Kidney (tissue), 13 donors: ENCODE measurements at regions not wholly inside any gene's neighbourhood (a gene's known extent, or its start where the extent isn't known, plus 50 kb on each side); places are given as distances from the start of the nearest gene placed in this dataset.
"Not testable (repeated sequence)": the region's sequence is repeated elsewhere in the genome, so short reads cannot be mapped to it uniquely, and the experiment has no call there.

Experiments
- DNase-seq, 5 donors: peaks; one replicate each; pipeline ENCODE4 v3.0.0-alpha.2; 2013 to 2020
- FAIRE-seq: peaks from 2 replicates; lab custom pipeline; 2012; peaks lifted over from hg19 to GRCh38; lab: Jason Lieb, UNC
- H3K27ac ChIP-seq, 2 donors: one replicate each; pipeline ENCODE4 v1.7.0; 2013; ENCODE audit warnings: low read depth in 2 of 2, low read length in 2 of 2, inconsistent platforms in 1 of 2
- H3K27me3 ChIP-seq: one replicate; pipeline ENCODE4 v1.7.1; 2013; ENCODE audit warnings: low read length, inconsistent platforms; ENCODE audit not compliant: control insufficient read depth, insufficient read depth
- H3K36me3 ChIP-seq, 3 donors: one replicate each; pipeline versions ENCODE4 v1.7.0 to v1.7.1; 2013; ENCODE audit warnings: low read length in 3 of 3, control low read depth in 1 of 3, inconsistent platforms in 1 of 3; ENCODE audit not compliant: insufficient read depth in 3 of 3, control insufficient read depth in 2 of 3
- H3K4me1 ChIP-seq, 3 donors: one replicate each; pipeline versions ENCODE4 v1.7.0 to v1.7.1; 2013; ENCODE audit warnings: low read length in 3 of 3, inconsistent platforms in 1 of 3, low read depth in 1 of 3; ENCODE audit not compliant: control insufficient read depth in 2 of 3, insufficient read depth in 2 of 3
- H3K4me3 ChIP-seq, 3 donors: one replicate each; pipeline versions ENCODE4 v1.7.0 to v1.8.1; 2013; ENCODE audit warnings: low read length in 3 of 3, control low read depth in 1 of 3, inconsistent platforms in 1 of 3
- H3K9ac ChIP-seq, 3 donors: one replicate each; pipeline versions ENCODE4 v1.7.0 to v1.7.1; 2013; ENCODE audit warnings: low read length in 3 of 3, control low read depth in 1 of 3, inconsistent platforms in 1 of 3
- H3K9me3 ChIP-seq, 3 donors: one replicate each; pipeline versions ENCODE4 v1.7.0 to v1.7.1; 2013; ENCODE audit warnings: low read length in 3 of 3, control low read depth in 1 of 3, inconsistent platforms in 1 of 3; ENCODE audit not compliant: control insufficient read depth in 2 of 3, insufficient read depth in 1 of 3
- intact Hi-C: fragments of 100-400 bp; cut with DNase I; formaldehyde crosslinking; loops from one replicate; pipeline ENCODE4 v1.11.1; 2022
- TF ChIP-seq, protein P1 (sequence below): IDR thresholded peaks from 3 replicates; pipeline ENCODE4 v1.5.1; 2012; ENCODE audit warnings: mild to moderate bottlenecking, moderate library complexity, borderline replicate concordance; ENCODE audit not compliant: insufficient read depth; ENCODE audit errors: extremely low read depth
- donor health status: control.
- donor health status: control.
- donor health status: control.
- donor health status: control.
- donor health status: control.
- donor health status: DM: yes; HTN: yes; CAD: no.
- donor health status: Normal renal cell carcinoma (clear cell type).

DNA sequence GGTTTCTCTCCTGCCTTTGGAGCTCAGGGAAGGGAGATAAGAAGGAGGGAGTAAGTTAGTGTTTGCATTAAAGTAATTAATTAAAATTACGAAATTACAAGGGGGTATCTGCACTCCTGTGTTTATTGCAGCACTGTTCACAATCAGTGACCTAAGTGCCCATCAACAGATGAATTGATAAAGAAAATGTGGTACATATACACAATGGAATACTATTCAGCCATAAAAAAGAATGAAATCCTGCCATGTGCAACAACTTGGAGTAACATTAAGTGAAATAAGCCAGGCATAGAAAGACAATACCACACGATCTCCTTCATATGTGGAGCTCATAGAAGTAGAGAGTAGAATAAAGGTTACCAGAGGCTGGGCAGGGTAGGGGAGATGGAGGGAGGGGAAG is 202.0 kb downstream of the SHQ1 start:
- FAIRE-seq, result no peak
- Histone ChIP-seq H3K9ac (no peak overlapping the region), H3K9me3 (peaks cover 0 to 6% (median 3%) of the 10 kb centered on the region in 3 donors), H3K27ac (no peak overlapping the region), H3K4me1 (no peaks in the 10 kb centered on the region), H3K4me3 (no peak overlapping the region), H3K27me3 (no peaks in the 10 kb centered on the region), H3K36me3 (no peaks in the 10 kb centered on the region)
- no peak for DNase-seq
- TF ChIP-seq, protein P1, sequence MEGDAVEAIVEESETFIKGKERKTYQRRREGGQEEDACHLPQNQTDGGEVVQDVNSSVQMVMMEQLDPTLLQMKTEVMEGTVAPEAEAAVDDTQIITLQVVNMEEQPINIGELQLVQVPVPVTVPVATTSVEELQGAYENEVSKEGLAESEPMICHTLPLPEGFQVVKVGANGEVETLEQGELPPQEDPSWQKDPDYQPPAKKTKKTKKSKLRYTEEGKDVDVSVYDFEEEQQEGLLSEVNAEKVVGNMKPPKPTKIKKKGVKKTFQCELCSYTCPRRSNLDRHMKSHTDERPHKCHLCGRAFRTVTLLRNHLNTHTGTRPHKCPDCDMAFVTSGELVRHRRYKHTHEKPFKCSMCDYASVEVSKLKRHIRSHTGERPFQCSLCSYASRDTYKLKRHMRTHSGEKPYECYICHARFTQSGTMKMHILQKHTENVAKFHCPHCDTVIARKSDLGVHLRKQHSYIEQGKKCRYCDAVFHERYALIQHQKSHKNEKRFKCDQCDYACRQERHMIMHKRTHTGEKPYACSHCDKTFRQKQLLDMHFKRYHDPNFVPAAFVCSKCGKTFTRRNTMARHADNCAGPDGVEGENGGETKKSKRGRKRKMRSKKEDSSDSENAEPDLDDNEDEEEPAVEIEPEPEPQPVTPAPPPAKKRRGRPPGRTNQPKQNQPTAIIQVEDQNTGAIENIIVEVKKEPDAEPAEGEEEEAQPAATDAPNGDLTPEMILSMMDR, result no peak
- intact Hi-C loops, result no loop called here

DNA sequence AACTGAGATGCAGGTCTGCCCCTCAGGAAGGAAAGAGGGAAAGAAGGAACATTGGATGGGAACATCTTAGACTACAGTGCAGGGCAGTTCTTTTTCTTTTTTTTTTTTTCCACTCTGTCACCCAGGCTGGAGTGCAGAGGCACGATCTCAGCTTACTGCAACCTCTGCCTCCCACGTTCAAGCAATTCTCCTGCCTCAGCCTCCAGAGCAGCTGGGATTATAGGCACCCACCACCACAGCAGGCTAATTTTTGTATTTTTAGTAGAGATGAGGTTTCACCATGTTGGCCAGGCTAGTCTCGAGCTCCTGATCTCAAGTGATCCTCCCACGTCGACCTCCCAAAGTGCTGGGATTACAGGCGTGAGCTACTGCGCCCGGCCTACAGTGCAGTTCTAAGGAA is 204.6 kb downstream of the SHQ1 start:
- intact Hi-C loops, FAIRE-seq, H3K9ac ChIP-seq, H3K36me3 ChIP-seq, H3K27ac ChIP-seq, H3K9me3 ChIP-seq, H3K4me3 ChIP-seq, H3K27me3 ChIP-seq, DNase-seq, H3K4me1 ChIP-seq: not testable (repeated sequence)

DNA sequence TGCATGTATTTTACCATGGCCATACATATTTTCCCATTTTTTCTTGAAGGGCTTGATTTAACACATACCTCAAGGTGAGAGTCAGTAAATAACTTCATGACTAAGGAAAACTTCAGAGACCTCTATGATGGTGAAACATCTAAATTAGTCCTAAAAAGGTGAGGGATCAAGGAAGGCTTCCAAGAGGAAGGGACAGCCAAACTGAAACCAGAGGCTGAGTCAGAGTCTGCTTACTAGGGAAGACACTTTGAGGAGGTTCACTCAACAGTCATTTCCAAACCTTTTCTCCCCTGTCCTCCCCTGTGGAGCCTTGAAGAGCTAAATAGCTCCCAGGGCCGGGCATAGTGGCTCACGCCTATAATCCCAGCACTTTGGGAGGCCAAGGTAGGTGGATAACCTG is 206.6 kb downstream of the SHQ1 start:
- FAIRE-seq, result no peak
- Histone ChIP-seq H3K36me3 (no peaks in the 10 kb centered on the region), H3K27me3 (no peaks in the 10 kb centered on the region), H3K9ac (no peak overlapping the region), H3K27ac (no peak overlapping the region), H3K4me1 (no peaks in the 10 kb centered on the region), H3K9me3 (peaks cover 0 to 6% (median 3%) of the 10 kb centered on the region in 3 donors), H3K4me3 (no peak overlapping the region)
- intact Hi-C loops, result no loop called here
- no peak for DNase-seq
- TF ChIP-seq, protein P1, result no peak

DNA sequence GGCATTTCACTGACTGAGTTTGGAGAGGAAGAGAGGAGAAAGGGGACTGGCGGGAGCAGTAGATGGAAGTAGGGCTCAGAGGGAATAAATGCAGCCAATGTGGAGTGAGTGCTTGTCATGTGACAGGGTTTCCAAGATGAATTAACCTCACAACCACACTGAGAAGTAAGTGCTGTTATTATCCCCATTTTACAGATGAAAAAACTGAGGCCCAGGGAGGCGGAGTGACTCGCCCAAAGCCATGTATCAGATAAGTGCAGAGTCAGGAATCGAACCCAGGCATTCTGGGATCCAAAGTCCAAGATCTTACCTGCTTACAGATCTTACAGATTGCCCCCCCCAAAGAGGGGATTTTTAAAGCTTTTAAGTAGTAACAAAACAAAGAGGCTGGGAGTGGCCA is 207.2 kb downstream of the SHQ1 start:
- Histone ChIP-seq H3K27me3 (no peaks in the 10 kb centered on the region), H3K36me3 (no peaks in the 10 kb centered on the region), H3K9ac (no peak overlapping the region), H3K4me3 (no peak overlapping the region), H3K4me1 (no peaks in the 10 kb centered on the region), H3K9me3 (peaks cover 0 to 6% (median 3%) of the 10 kb centered on the region in 3 donors), H3K27ac (no peak overlapping the region)
- intact Hi-C loops, result no loop called here
- no peak for DNase-seq
- TF ChIP-seq, protein P1, result no peak
- FAIRE-seq, result no peak
